Naive thymus-derived CD4-positive, alpha-beta T cell (primary cell): ENCODE measurements at regions not wholly inside any gene's neighbourhood (a gene's known extent, or its start where the extent isn't known, plus 50 kb on each side); places are given as distances from the start of the nearest gene placed in this dataset.

Experiments used
- ATAC-seq: fragments of 150-1000 bp; cut with Tn5 transposase; 2 replicates; pipeline ENCODE4 v1.10.0; 2021; ENCODE audit warnings: mild to moderate bottlenecking, moderate library complexity
- CTCF ChIA-PET: fragments of 350-600 bp; sonication (Branson Sonifier 250); formaldehyde crosslinking; loops from one replicate; lab custom pipeline; 2021; ENCODE audit warnings: antibody characterized with exemption; lab: Charles Lee
- POLR2A ChIA-PET: fragments of 350-600 bp; sonication (Branson Sonifier 250); formaldehyde crosslinking; loops from one replicate; lab custom pipeline; 2021; ENCODE audit warnings: antibody characterized with exemption, inconsistent platforms; lab: Charles Lee
- DNase-seq, 9 donors: peaks; one replicate each; pipeline versions ENCODE4 v3.0.0 to v3.0.0-alpha.2; 2020 to 2022; ENCODE audit warnings: mixed read lengths in 1 of 9
- H3K27ac ChIP-seq: one replicate; pipeline ENCODE4 v1.7.0; 2013; ENCODE audit warnings: mild to moderate bottlenecking, low read depth, low read length, moderate library complexity
- H3K27me3 ChIP-seq, 2 donors: one replicate each; pipeline ENCODE4 v1.7.0; 2013; ENCODE audit warnings: low read length in 2 of 2, mild to moderate bottlenecking in 2 of 2, moderate library complexity in 2 of 2; ENCODE audit not compliant: control insufficient read depth in 2 of 2, insufficient read depth in 2 of 2
- H3K36me3 ChIP-seq, 3 experiments: 1 replicate in 2 of 3; 2 replicates in 1 of 3; pipeline ENCODE4 v1.7.0; 2013; ENCODE audit warnings: low read length in 3 of 3, mild to moderate bottlenecking in 3 of 3, moderate library complexity in 1 of 3; ENCODE audit not compliant: insufficient read depth in 3 of 3, control insufficient read depth in 2 of 3
- H3K4me1 ChIP-seq, 2 donors: one replicate each; pipeline ENCODE4 v1.7.0; 2013; ENCODE audit warnings: low read length in 2 of 2, mild to moderate bottlenecking in 2 of 2, moderate library complexity in 1 of 2; ENCODE audit not compliant: control insufficient read depth in 2 of 2, insufficient read depth in 2 of 2
- H3K4me3 ChIP-seq: 2 replicates; pipeline ENCODE4 v1.7.0; 2013; ENCODE audit warnings: mild to moderate bottlenecking, low read length
- H3K9me3 ChIP-seq, 3 experiments: 1 replicate in 2 of 3; 2 replicates in 1 of 3; pipeline ENCODE4 v1.7.0; 2013; ENCODE audit warnings: low read length in 3 of 3; ENCODE audit not compliant: control insufficient read depth in 2 of 3
- H3K27ac Mint-ChIP-seq, 9 donors: one replicate each; pipeline ENCODE4 v1.8.0; 2020 to 2022; ENCODE audit warnings: mixed read lengths in 9 of 9, mild to moderate bottlenecking in 8 of 9, moderate library complexity in 5 of 9, inconsistent platforms in 2 of 9
- H3K27me3 Mint-ChIP-seq, 5 donors: one replicate each; pipeline ENCODE4 v1.8.0; 2021 to 2022; ENCODE audit warnings: mixed read lengths in 5 of 5, mild to moderate bottlenecking in 1 of 5
- H3K36me3 Mint-ChIP-seq, 5 donors: one replicate each; pipeline ENCODE4 v1.8.0; 2020 to 2022; ENCODE audit warnings: mixed read lengths in 5 of 5, mild to moderate bottlenecking in 3 of 5, inconsistent platforms in 1 of 5
- H3K4me1 Mint-ChIP-seq, 7 donors: one replicate each; pipeline ENCODE4 v1.8.0; 2020 to 2022; ENCODE audit warnings: mixed read lengths in 7 of 7, mild to moderate bottlenecking in 3 of 7, inconsistent platforms in 1 of 7
- H3K4me3 Mint-ChIP-seq, 10 donors: one replicate each; pipeline ENCODE4 v1.8.0; 2020 to 2022; ENCODE audit warnings: mild to moderate bottlenecking in 10 of 10, mixed read lengths in 10 of 10, moderate library complexity in 6 of 10, inconsistent platforms in 2 of 10
- H3K9me3 Mint-ChIP-seq, 11 donors: one replicate each; pipeline ENCODE4 v1.8.0; 2020 to 2022; ENCODE audit warnings: mixed read lengths in 11 of 11, mild to moderate bottlenecking in 4 of 11, inconsistent platforms in 1 of 11, moderate library complexity in 1 of 11
- intact Hi-C, 2 donors: fragments of 100-400 bp; cut with micrococcal nuclease; formaldehyde crosslinking; loops; one replicate each; pipeline ENCODE4 v1.15.1; 2023

- Histone ChIP-seq H3K9me3 (no peaks in the 10 kb centered on the region), H3K4me1 (no peaks in the 10 kb centered on the region), H3K27me3 (no peaks in the 10 kb centered on the region), H3K4me3 (no peak overlapping the region), H3K36me3 (no peaks in the 10 kb centered on the region), H3K27ac (no peak overlapping the region)
- Mint-ChIP-seq H3K9me3 (no peaks in the 10 kb centered on the region), H3K27ac (no peak overlapping the region), H3K27me3 (peaks cover 0 to 8% (median 6%) of the 10 kb centered on the region in 5 donors), H3K4me1 (peaks cover 0 to 12% (median 0%) of the 10 kb centered on the region in 7 donors), H3K36me3 (no peaks in the 10 kb centered on the region), H3K4me3 (no peak overlapping the region)
- POLR2A ChIA-PET: no interaction called here
- intact Hi-C loops: no loop called here
- CTCF ChIA-PET: no interaction called here
- DNase-seq (no peak), ATAC-seq (no peak)
These were observed 77.8 kb upstream of the CCDC112 start for GRCh38 chr5:115374057-115374775.

DNA sequence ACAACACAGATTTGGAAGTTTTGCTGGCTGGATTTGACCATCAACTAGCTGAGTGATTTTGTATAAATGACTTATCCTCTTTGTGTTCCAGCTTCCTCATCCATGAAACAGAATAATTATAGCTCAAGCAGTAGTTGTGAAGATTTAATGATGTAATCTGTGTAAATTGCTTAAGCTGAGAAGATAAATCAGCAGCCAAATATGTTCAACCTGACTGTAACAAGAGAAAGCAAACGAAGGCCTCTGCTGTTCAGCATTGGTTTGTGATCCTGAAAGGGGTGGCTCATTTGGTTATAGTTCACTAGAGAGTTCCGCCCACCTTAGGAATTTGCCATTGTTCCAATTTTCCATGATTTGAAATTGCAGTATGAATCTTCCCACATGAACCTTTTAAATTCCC is 75.7 kb upstream of the CCDC112 start:
- CTCF ChIA-PET: no interaction called here
- no peak overlapping the region for H3K4me3 ChIP-seq
- intact Hi-C loops: no loop called here

GRCh38 chr5:115369430-115370144 is 73.1 kb upstream of the CCDC112 start:
- no peaks in the 10 kb centered on the region for H3K4me1 ChIP-seq
- intact Hi-C loops: no loop called here
- H3K27ac ChIP-seq: no peak overlapping the region
- H3K4me3 Mint-ChIP-seq: no peak overlapping the region
- H3K9me3 Mint-ChIP-seq: no peaks in the 10 kb centered on the region
- H3K4me1 Mint-ChIP-seq: no peaks in the 10 kb centered on the region
- H3K4me3 ChIP-seq: no peak overlapping the region
- CTCF ChIA-PET: no interaction called here
- no peak for ATAC-seq
- H3K36me3 Mint-ChIP-seq: no peaks in the 10 kb centered on the region
- DNase-seq: no peak
- no peak overlapping the region for H3K27ac Mint-ChIP-seq
- no peaks in the 10 kb centered on the region for H3K9me3 ChIP-seq
- no peaks in the 10 kb centered on the region for H3K27me3 ChIP-seq
- POLR2A ChIA-PET: no interaction called here
- peaks cover 0 to 10% (median 7%) of the 10 kb centered on the region in 5 donors for H3K27me3 Mint-ChIP-seq
- H3K36me3 ChIP-seq: no peaks in the 10 kb centered on the region

More for the DNA sequence above, 75.7 kb upstream of the CCDC112 start:
- no peaks in the 10 kb centered on the region for H3K4me1 Mint-ChIP-seq
- no peak overlapping the region for H3K4me3 Mint-ChIP-seq
- no peaks in the 10 kb centered on the region for H3K27me3 ChIP-seq
- POLR2A ChIA-PET: no interaction called here
- DNase-seq (no peak), ATAC-seq (no peak)
- H3K27me3 Mint-ChIP-seq: peaks cover 4 to 8% (median 6%) of the 10 kb centered on the region in 5 donors
- H3K27ac Mint-ChIP-seq: no peak overlapping the region
- no peaks in the 10 kb centered on the region for H3K9me3 ChIP-seq
- H3K4me1 ChIP-seq: no peaks in the 10 kb centered on the region
- no peaks in the 10 kb centered on the region for H3K36me3 ChIP-seq
- no peaks in the 10 kb centered on the region for H3K36me3 Mint-ChIP-seq
- no peak overlapping the region for H3K27ac ChIP-seq
- H3K9me3 Mint-ChIP-seq: no peaks in the 10 kb centered on the region

DNA sequence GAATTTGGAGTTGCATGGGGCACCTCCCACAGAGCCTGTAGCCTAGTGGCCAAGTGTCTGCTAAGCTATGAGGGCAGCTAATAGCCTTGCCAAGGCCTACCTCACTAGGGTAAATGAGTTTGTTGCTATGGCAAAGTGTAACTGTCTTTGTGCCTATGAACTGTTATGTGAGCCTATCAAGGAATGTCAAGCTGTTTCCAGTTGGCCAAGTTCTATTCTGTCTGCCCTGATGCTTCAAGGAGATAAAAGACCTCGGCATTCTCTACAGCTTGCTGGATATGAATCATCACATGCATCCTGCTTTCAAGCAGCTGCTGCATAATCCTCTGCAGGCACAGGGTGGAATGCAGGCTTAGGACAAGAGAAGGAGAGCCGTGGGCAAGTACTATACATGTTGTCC is 69.8 kb upstream of the CCDC112 start:
- Mint-ChIP-seq H3K27ac (no peak overlapping the region), H3K4me1 (no peaks in the 10 kb centered on the region), H3K27me3 (peaks cover 0 to 8% (median 7%) of the 10 kb centered on the region in 5 donors), H3K36me3 (no peaks in the 10 kb centered on the region), H3K9me3 (peaks cover 0 to 2% (median 0%) of the 10 kb centered on the region in 11 donors), H3K4me3 (no peak overlapping the region)
- Histone ChIP-seq H3K27ac (no peak overlapping the region), H3K4me3 (no peak overlapping the region), H3K27me3 (no peaks in the 10 kb centered on the region), H3K36me3 (no peaks in the 10 kb centered on the region), H3K4me1 (no peaks in the 10 kb centered on the region), H3K9me3 (no peaks in the 10 kb centered on the region)
- ChIA-PET POLR2A (no interaction called here), CTCF (interaction anchor here (0.6 kb wide), 1 partner anchor 206 kb away, joined by 3 read pairs; no protein-coding TSS in a partner anchor)
- no peak for ATAC-seq
- intact Hi-C loops: no loop called here
- DNase-seq: no peak

DNA sequence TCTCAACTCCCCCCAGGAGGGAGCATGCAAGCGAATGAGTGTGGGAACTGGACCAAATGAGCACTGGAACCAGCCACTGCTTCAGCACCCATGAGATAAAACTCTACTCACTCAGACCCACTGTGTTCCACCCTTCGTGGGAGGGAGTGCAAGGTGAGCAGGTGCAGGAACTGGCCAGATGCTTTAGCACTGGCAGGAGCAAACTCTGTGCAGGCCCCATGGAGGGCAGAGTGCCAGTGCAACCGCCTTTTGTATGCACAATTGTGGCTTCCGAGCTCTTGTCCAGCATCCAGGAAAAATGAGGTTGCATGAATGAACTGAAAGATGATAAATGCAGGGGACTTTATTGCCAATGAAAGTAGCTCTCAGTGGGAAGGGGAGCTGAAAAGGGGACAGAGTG is 67.4 kb upstream of the CCDC112 start:
- Mint-ChIP-seq H3K4me1 (no peaks in the 10 kb centered on the region), H3K36me3 (no peaks in the 10 kb centered on the region), H3K27me3 (peaks cover 3 to 9% (median 7%) of the 10 kb centered on the region in 5 donors), H3K4me3 (no peak overlapping the region), H3K9me3 (peaks cover 0 to 2% (median 0%) of the 10 kb centered on the region in 11 donors), H3K27ac (no peak overlapping the region)
- POLR2A ChIA-PET: no interaction called here
- no peaks in the 10 kb centered on the region for H3K4me1 ChIP-seq
- no peak overlapping the region for H3K4me3 ChIP-seq
- no peak overlapping the region for H3K27ac ChIP-seq
- ATAC-seq (no peak), DNase-seq (no peak)
- H3K27me3 ChIP-seq: no peaks in the 10 kb centered on the region
- H3K9me3 ChIP-seq: no peaks in the 10 kb centered on the region
- no peaks in the 10 kb centered on the region for H3K36me3 ChIP-seq
- CTCF ChIA-PET: no interaction called here
- intact Hi-C loops: no loop called here

GRCh38 chr5:115360046-115360685 is 63.7 kb upstream of the CCDC112 start:
- Histone ChIP-seq H3K27ac (no peak overlapping the region), H3K27me3 (no peaks in the 10 kb centered on the region), H3K36me3 (no peaks in the 10 kb centered on the region), H3K4me1 (no peaks in the 10 kb centered on the region), H3K4me3 (no peak overlapping the region), H3K9me3 (no peaks in the 10 kb centered on the region)
- Mint-ChIP-seq H3K27me3 (peaks cover 3 to 24% (median 13%) of the 10 kb centered on the region in 5 donors), H3K4me3 (no peak overlapping the region), H3K4me1 (no peaks in the 10 kb centered on the region), H3K36me3 (no peaks in the 10 kb centered on the region), H3K27ac (no peak overlapping the region), H3K9me3 (peaks cover 0 to 3% (median 0%) of the 10 kb centered on the region in 11 donors)
- ChIA-PET POLR2A (no interaction called here), CTCF (no interaction called here)
- intact Hi-C loops: no loop called here
- ATAC-seq (no peak), DNase-seq (no peak)
